Calu3 (cell line): ENCODE measurements at regions not wholly inside any gene's neighbourhood (a gene's known extent, or its start where the extent isn't known, plus 50 kb on each side); places are given as distances from the start of the nearest gene placed in this dataset.

ENCODE experiments used
- BruUV-seq: library from RNA; stranded (reverse); fragments of 400-500 nt; replicated peaks from 2 replicates; lab custom pipeline; 2021; lab: Mats Ljungman, UMichigan
- CTCF ChIA-PET: fragments of 300-600 bp; sonication (Branson Sonifier 250); formaldehyde crosslinking; loops from one replicate; lab custom pipeline; 2022; ENCODE audit warnings: antibody characterized with exemption; lab: Charles Lee
- DNase-seq: peaks from one replicate; pipeline ENCODE4 v3.0.0; 2022
- H3K27ac Mint-ChIP-seq: one replicate; pipeline ENCODE4 v1.8.0; 2022; ENCODE audit warnings: mixed read lengths; ENCODE audit not compliant: unreplicated experiment
- H3K27me3 Mint-ChIP-seq: one replicate; pipeline ENCODE4 v1.8.0; 2022; ENCODE audit warnings: mixed read lengths; ENCODE audit not compliant: unreplicated experiment
- H3K36me3 Mint-ChIP-seq: one replicate; pipeline ENCODE4 v1.8.0; 2022; ENCODE audit warnings: mild to moderate bottlenecking, moderate library complexity, mixed read lengths; ENCODE audit not compliant: insufficient read depth, unreplicated experiment
- H3K4me1 Mint-ChIP-seq: one replicate; pipeline ENCODE4 v1.8.0; 2022; ENCODE audit warnings: mild to moderate bottlenecking, low read depth, mixed read lengths; ENCODE audit not compliant: unreplicated experiment
- H3K4me3 Mint-ChIP-seq: one replicate; pipeline ENCODE4 v1.8.0; 2022; ENCODE audit warnings: mild to moderate bottlenecking, low read depth, moderate library complexity, mixed read lengths; ENCODE audit not compliant: unreplicated experiment
- H3K9me3 Mint-ChIP-seq: one replicate; pipeline ENCODE4 v1.8.0; 2022; ENCODE audit warnings: low read depth, mixed read lengths; ENCODE audit not compliant: unreplicated experiment
- CTCF ChIP-seq: fragments of 200-600 bp; IDR thresholded peaks from one replicate; pipeline ENCODE4 v1.8.0; 2022; ENCODE audit warnings: antibody characterized with exemption; ENCODE audit not compliant: unreplicated experiment
- intact Hi-C: fragments of 100-400 bp; cut with micrococcal nuclease; formaldehyde crosslinking; loops from one replicate; pipeline ENCODE4 v1.10.0; 2022; ENCODE audit not compliant: unreplicated experiment

- intact Hi-C loops, result no loop called here
- Mint-ChIP-seq H3K27me3 (no peaks in the 10 kb centered on the region), H3K4me3 (no peak overlapping the region), H3K4me1 (no peaks in the 10 kb centered on the region), H3K36me3 (no peaks in the 10 kb centered on the region), H3K9me3 (peaks cover 18% of the 10 kb centered on the region), H3K27ac (no peak overlapping the region)
- CTCF ChIA-PET, result no interaction called here
- BruUV-seq, result no TSS peak
- no peak for DNase-seq
- TF ChIP-seq CTCF, result no peak
These were observed 516.9 kb upstream of the TENM4 start for GRCh38 chr11:79957702-79958101.

- Mint-ChIP-seq H3K9me3 (peaks cover 14% of the 10 kb centered on the region), H3K4me3 (no peak overlapping the region), H3K36me3 (no peaks in the 10 kb centered on the region), H3K4me1 (no peaks in the 10 kb centered on the region), H3K27me3 (no peaks in the 10 kb centered on the region), H3K27ac (no peak overlapping the region)
- TF ChIP-seq CTCF, result no peak
- intact Hi-C loops, result no loop called here
- no peak for DNase-seq
- no TSS peak for BruUV-seq
- CTCF ChIA-PET, result no interaction called here
These were observed 515.2 kb upstream of the TENM4 start for GRCh38 chr11:79956061-79956460.

- DNase-seq, result no peak
- peaks cover 20% of the 10 kb centered on the region for H3K9me3 Mint-ChIP-seq
- CTCF ChIA-PET, result no interaction called here
- no peak overlapping the region for H3K4me3 Mint-ChIP-seq
- H3K4me1 Mint-ChIP-seq, result no peaks in the 10 kb centered on the region
- TF ChIP-seq CTCF, result no peak
- no TSS peak for BruUV-seq
- H3K27me3 Mint-ChIP-seq, result no peaks in the 10 kb centered on the region
- no peak overlapping the region for H3K27ac Mint-ChIP-seq
- intact Hi-C loops, result no loop called here
- no peaks in the 10 kb centered on the region for H3K36me3 Mint-ChIP-seq
These were observed 512.8 kb upstream of the TENM4 start for GRCh38 chr11:79953629-79954028.

- no peaks in the 10 kb centered on the region for H3K36me3 Mint-ChIP-seq
- no peak for DNase-seq
- no peak overlapping the region for H3K4me3 Mint-ChIP-seq
- CTCF ChIA-PET, result no interaction called here
- no peak for TF ChIP-seq CTCF
- H3K27ac Mint-ChIP-seq, result peak overlapping the region; percentile 9
- H3K27me3 Mint-ChIP-seq, result no peaks in the 10 kb centered on the region
- no TSS peak for BruUV-seq
- intact Hi-C loops, result no loop called here
- peaks cover 10% of the 10 kb centered on the region for H3K9me3 Mint-ChIP-seq
- H3K4me1 Mint-ChIP-seq, result no peaks in the 10 kb centered on the region
These were observed 509.9 kb upstream of the TENM4 start for GRCh38 chr11:79950741-79951140.

GRCh38 chr11:79950172-79950571 lies 509.3 kb upstream of the TENM4 start:
- H3K4me3 Mint-ChIP-seq, result no peak overlapping the region
- intact Hi-C loops, result no loop called here
- peaks cover 10% of the 10 kb centered on the region for H3K9me3 Mint-ChIP-seq
- H3K27me3 Mint-ChIP-seq, result no peaks in the 10 kb centered on the region
- no peak for TF ChIP-seq CTCF
- CTCF ChIA-PET, result no interaction called here
- peak overlapping the region; percentile 9 for H3K27ac Mint-ChIP-seq
- H3K36me3 Mint-ChIP-seq, result no peaks in the 10 kb centered on the region
- no peaks in the 10 kb centered on the region for H3K4me1 Mint-ChIP-seq
- no TSS peak for BruUV-seq
- no peak for DNase-seq
